Glutamatergic neuron (in vitro differentiated cells): ENCODE measurements at regions not wholly inside any gene's neighbourhood (a gene's known extent, or its start where the extent isn't known, plus 50 kb on each side); places are given as distances from the start of the nearest gene placed in this dataset.

ENCODE experiments used
- DNase-seq: peaks from one replicate; pipeline ENCODE4 v3.0.0; 2022
- H3K27ac Mint-ChIP-seq: one replicate; pipeline ENCODE4 v1.8.0; 2020; ENCODE audit warnings: mild to moderate bottlenecking, mixed read lengths, inconsistent platforms; ENCODE audit not compliant: unreplicated experiment
- H3K27me3 Mint-ChIP-seq: one replicate; pipeline ENCODE4 v1.8.0; 2020; ENCODE audit warnings: mild to moderate bottlenecking, moderate library complexity, mixed read lengths, inconsistent platforms; ENCODE audit not compliant: unreplicated experiment
- H3K36me3 Mint-ChIP-seq: one replicate; pipeline ENCODE4 v1.8.0; 2020; ENCODE audit warnings: mild to moderate bottlenecking, mixed read lengths, inconsistent platforms; ENCODE audit not compliant: unreplicated experiment
- H3K4me1 Mint-ChIP-seq: one replicate; pipeline ENCODE4 v1.8.0; 2020; ENCODE audit warnings: mild to moderate bottlenecking, low read depth, mixed read lengths, inconsistent platforms; ENCODE audit not compliant: unreplicated experiment
- H3K4me3 Mint-ChIP-seq: one replicate; pipeline ENCODE4 v1.8.0; 2020; ENCODE audit warnings: mild to moderate bottlenecking, mixed read lengths, inconsistent platforms; ENCODE audit not compliant: unreplicated experiment
- H3K9me3 Mint-ChIP-seq: one replicate; pipeline ENCODE4 v1.8.0; 2020; ENCODE audit warnings: mild to moderate bottlenecking, moderate library complexity, mixed read lengths, inconsistent platforms; ENCODE audit not compliant: unreplicated experiment
- TF ChIP-seq, protein P1 (sequence below): fragments of 200-600 bp; sonication (generic); IDR thresholded peaks from one replicate; pipeline ENCODE4 v1.5.0; 2021; ENCODE audit not compliant: partially characterized antibody, unreplicated experiment

- H3K27ac Mint-ChIP-seq: no peak overlapping the region
- TF ChIP-seq, protein P1, sequence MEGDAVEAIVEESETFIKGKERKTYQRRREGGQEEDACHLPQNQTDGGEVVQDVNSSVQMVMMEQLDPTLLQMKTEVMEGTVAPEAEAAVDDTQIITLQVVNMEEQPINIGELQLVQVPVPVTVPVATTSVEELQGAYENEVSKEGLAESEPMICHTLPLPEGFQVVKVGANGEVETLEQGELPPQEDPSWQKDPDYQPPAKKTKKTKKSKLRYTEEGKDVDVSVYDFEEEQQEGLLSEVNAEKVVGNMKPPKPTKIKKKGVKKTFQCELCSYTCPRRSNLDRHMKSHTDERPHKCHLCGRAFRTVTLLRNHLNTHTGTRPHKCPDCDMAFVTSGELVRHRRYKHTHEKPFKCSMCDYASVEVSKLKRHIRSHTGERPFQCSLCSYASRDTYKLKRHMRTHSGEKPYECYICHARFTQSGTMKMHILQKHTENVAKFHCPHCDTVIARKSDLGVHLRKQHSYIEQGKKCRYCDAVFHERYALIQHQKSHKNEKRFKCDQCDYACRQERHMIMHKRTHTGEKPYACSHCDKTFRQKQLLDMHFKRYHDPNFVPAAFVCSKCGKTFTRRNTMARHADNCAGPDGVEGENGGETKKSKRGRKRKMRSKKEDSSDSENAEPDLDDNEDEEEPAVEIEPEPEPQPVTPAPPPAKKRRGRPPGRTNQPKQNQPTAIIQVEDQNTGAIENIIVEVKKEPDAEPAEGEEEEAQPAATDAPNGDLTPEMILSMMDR: no peak
- H3K9me3 Mint-ChIP-seq: peaks cover 17% of the 10 kb centered on the region
- H3K4me1 Mint-ChIP-seq: no peaks in the 10 kb centered on the region
- no peak overlapping the region for H3K4me3 Mint-ChIP-seq
- H3K36me3 Mint-ChIP-seq: peaks cover 40% of the 10 kb centered on the region
- DNase-seq: no peak
- H3K27me3 Mint-ChIP-seq: no peaks in the 10 kb centered on the region
Measured at GRCh38 chr10:121002586-121003205, 151.5 kb downstream of the WDR11 start.

- H3K4me3 Mint-ChIP-seq: no peak overlapping the region
- DNase-seq: no peak
- H3K4me1 Mint-ChIP-seq: no peaks in the 10 kb centered on the region
- H3K27ac Mint-ChIP-seq: no peak overlapping the region
- H3K9me3 Mint-ChIP-seq: peaks cover 15% of the 10 kb centered on the region
- peaks cover 34% of the 10 kb centered on the region for H3K36me3 Mint-ChIP-seq
- TF ChIP-seq, protein P1: no peak
- H3K27me3 Mint-ChIP-seq: no peaks in the 10 kb centered on the region
Measured at GRCh38 chr10:121005948-121006587, 154.9 kb downstream of the WDR11 start.

GRCh38 chr10:121007264-121007663 lies 156.1 kb downstream of the WDR11 start:
- H3K9me3 Mint-ChIP-seq: peaks cover 16% of the 10 kb centered on the region
- no peak overlapping the region for H3K4me3 Mint-ChIP-seq
- H3K27me3 Mint-ChIP-seq: no peaks in the 10 kb centered on the region
- TF ChIP-seq, protein P1: no peak
- no peak overlapping the region for H3K27ac Mint-ChIP-seq
- H3K36me3 Mint-ChIP-seq: peaks cover 34% of the 10 kb centered on the region
- DNase-seq: no peak
- H3K4me1 Mint-ChIP-seq: no peaks in the 10 kb centered on the region

DNA sequence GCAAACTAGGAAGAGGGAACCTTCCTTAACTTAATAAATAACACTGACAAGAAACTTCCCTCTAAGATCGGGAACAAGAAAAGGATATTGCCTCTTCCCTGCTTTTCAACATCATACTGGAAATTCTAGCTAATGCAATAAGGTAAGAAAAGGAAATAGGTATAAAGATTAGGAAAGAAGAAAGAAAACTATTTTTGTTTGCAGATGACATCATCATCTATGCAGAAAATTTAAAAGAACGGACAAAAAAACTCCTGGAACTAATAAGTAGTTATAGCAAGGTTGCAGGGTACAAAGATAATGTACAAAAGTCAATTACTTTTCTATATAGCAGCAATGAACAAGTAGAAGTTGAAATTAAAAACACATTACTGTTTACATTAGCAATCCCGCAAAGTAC lies 164.8 kb downstream of the WDR11 start:
- TF ChIP-seq, protein P1: no peak
- no peaks in the 10 kb centered on the region for H3K27me3 Mint-ChIP-seq
- peaks cover 1% of the 10 kb centered on the region for H3K9me3 Mint-ChIP-seq
- no peak overlapping the region for H3K4me3 Mint-ChIP-seq
- H3K4me1 Mint-ChIP-seq: no peaks in the 10 kb centered on the region
- H3K27ac Mint-ChIP-seq: no peak overlapping the region
- DNase-seq: no peak
- no peaks in the 10 kb centered on the region for H3K36me3 Mint-ChIP-seq

- Mint-ChIP-seq H3K9me3 (peaks cover 2% of the 10 kb centered on the region), H3K27ac (no peak overlapping the region), H3K36me3 (no peaks in the 10 kb centered on the region), H3K4me3 (no peak overlapping the region), H3K4me1 (no peaks in the 10 kb centered on the region), H3K27me3 (no peaks in the 10 kb centered on the region)
- TF ChIP-seq, protein P1: no peak
- DNase-seq: no peak
Measured at GRCh38 chr10:121024905-121025584, 173.9 kb downstream of the WDR11 start.
